GM23338 (cell line): ENCODE measurements at regions not wholly inside any gene's neighbourhood (a gene's known extent, or its start where the extent isn't known, plus 50 kb on each side); places are given as distances from the start of the nearest gene placed in this dataset.

Source experiments
- ATAC-seq: fragments of 200-7000 bp; cut with Tn5 transposase; 3 replicates; pipeline ENCODE4 v1.9.1; 2020
- DNase-seq: peaks from one replicate; pipeline ENCODE4 v3.0.0-alpha.2; 2015; ENCODE audit warnings: low spot score
- H2AFZ ChIP-seq: fragments of 200-600 bp; sonication (generic); 2 replicates; pipeline ENCODE4 v1.8.0; 2016; ENCODE audit warnings: antibody characterized with exemption, mild to moderate bottlenecking, moderate library complexity
- H3F3A ChIP-seq: fragments of 200-600 bp; sonication (generic); replicated peaks from 2 replicates; pipeline ENCODE4 v1.8.0; 2017; ENCODE audit warnings: antibody characterized with exemption, mixed run types, low read depth
- H3K27ac ChIP-seq: fragments of 200-600 bp; sonication (generic); 2 replicates; pipeline ENCODE4 v1.6.1; 2016; ENCODE audit warnings: low read depth
- H3K27me3 ChIP-seq: fragments of 200-600 bp; sonication (generic); 2 replicates; pipeline ENCODE4 v1.8.0; 2016; ENCODE audit warnings: mild to moderate bottlenecking, mixed run types, moderate library complexity; ENCODE audit not compliant: insufficient read depth
- H3K36me3 ChIP-seq: fragments of 200-600 bp; sonication (generic); 2 replicates; pipeline ENCODE4 v1.8.0; 2016; ENCODE audit warnings: mild to moderate bottlenecking; ENCODE audit not compliant: insufficient read depth
- H3K4me1 ChIP-seq: fragments of 200-600 bp; sonication (generic); 2 replicates; pipeline ENCODE4 v1.8.0; 2016; ENCODE audit warnings: mild to moderate bottlenecking, moderate library complexity; ENCODE audit not compliant: insufficient read depth
- H3K4me2 ChIP-seq: fragments of 200-600 bp; sonication (generic); 2 replicates; pipeline ENCODE4 v1.7.1; 2017; ENCODE audit warnings: mixed run types
- H3K4me3 ChIP-seq: fragments of 200-600 bp; sonication (generic); 2 replicates; pipeline ENCODE4 v1.6.1; 2016; ENCODE audit warnings: mixed run types
- H3K79me2 ChIP-seq: fragments of 200-600 bp; sonication (generic); replicated peaks from 2 replicates; pipeline ENCODE4 v1.8.0; 2017; ENCODE audit warnings: mild to moderate bottlenecking; ENCODE audit not compliant: insufficient read depth
- H3K9me2 ChIP-seq: fragments of 200-600 bp; sonication (generic); 2 replicates; pipeline ENCODE4 v1.8.0; 2017; ENCODE audit not compliant: insufficient read depth
- H4K20me1 ChIP-seq: fragments of 200-600 bp; sonication (generic); replicated peaks from 2 replicates; pipeline ENCODE4 v1.8.0; 2017; ENCODE audit warnings: mild to moderate bottlenecking; ENCODE audit not compliant: insufficient read depth
- H3K27ac Mint-ChIP-seq: 2 replicates; pipeline ENCODE4 v1.8.0; 2020; ENCODE audit warnings: inconsistent platforms, mild to moderate bottlenecking, moderate library complexity, mixed read lengths
- H3K27me3 Mint-ChIP-seq: 3 replicates; pipeline ENCODE4 v1.8.0; 2022; ENCODE audit warnings: low read depth, mild to moderate bottlenecking, moderate library complexity, mixed read lengths, inconsistent platforms; ENCODE audit not compliant: insufficient read depth, poor library complexity
- H3K36me3 Mint-ChIP-seq: 3 replicates; pipeline ENCODE4 v1.8.0; 2021; ENCODE audit warnings: low read depth, mild to moderate bottlenecking, inconsistent platforms, moderate library complexity, mixed read lengths
- H3K4me1 Mint-ChIP-seq: 3 replicates; pipeline ENCODE4 v1.8.0; 2020; ENCODE audit warnings: mild to moderate bottlenecking, inconsistent platforms, mixed read lengths
- H3K4me3 Mint-ChIP-seq: 3 replicates; pipeline ENCODE4 v1.8.0; 2021; ENCODE audit warnings: moderate library complexity, mild to moderate bottlenecking, inconsistent platforms, mixed read lengths
- H3K9me3 Mint-ChIP-seq: 3 replicates; pipeline ENCODE4 v1.8.0; 2020; ENCODE audit warnings: moderate library complexity, mild to moderate bottlenecking, inconsistent platforms, mixed read lengths
- CREB1 ChIP-seq: fragments of 250-450 bp; sonication (Bioruptor Pico); IDR thresholded peaks from 2 replicates; pipeline ENCODE4 v1.5.0; 2020; ENCODE audit warnings: low read depth, mild to moderate bottlenecking, moderate library complexity
- EZH2 ChIP-seq: fragments of 200-600 bp; sonication (generic); IDR thresholded peaks from one replicate; pipeline ENCODE4 v1.8.0; 2017; ENCODE audit warnings: antibody characterized with exemption, mild to moderate bottlenecking, low read depth; ENCODE audit not compliant: unreplicated experiment
- EZH2phosphoT487 ChIP-seq: fragments of 200-600 bp; sonication (generic); IDR thresholded peaks from one replicate; pipeline ENCODE4 v1.8.1; 2018; ENCODE audit warnings: antibody characterized with exemption; ENCODE audit not compliant: unreplicated experiment
- JUNB ChIP-seq: IDR thresholded peaks from one replicate; pipeline ENCODE4 v1.6.1; 2016; ENCODE audit warnings: antibody characterized with exemption; ENCODE audit not compliant: unreplicated experiment
- NANOG ChIP-seq: IDR thresholded peaks from 2 replicates; pipeline ENCODE4 v1.6.1; 2016; ENCODE audit warnings: antibody characterized with exemption, borderline replicate concordance
- POLR2AphosphoS5 ChIP-seq: IDR thresholded peaks from 2 replicates; pipeline ENCODE4 v1.6.1; 2016; ENCODE audit warnings: antibody characterized with exemption, low read depth
- STAT1 ChIP-seq: IDR thresholded peaks from one replicate; pipeline ENCODE4 v1.6.1; 2016; ENCODE audit warnings: antibody characterized with exemption; ENCODE audit not compliant: unreplicated experiment
- ZNF114 ChIP-seq: fragments of 250-450 bp; sonication (Bioruptor Pico); IDR thresholded peaks from 2 replicates; pipeline ENCODE4 v1.5.0; 2020; ENCODE audit warnings: mild to moderate bottlenecking, moderate library complexity
- ZNF331 ChIP-seq: fragments of 250-450 bp; sonication (Bioruptor Pico); IDR thresholded peaks from 2 replicates; pipeline ENCODE4 v1.5.0; 2020; ENCODE audit warnings: low read depth, mild to moderate bottlenecking, moderate library complexity
- TF ChIP-seq, protein P1 (sequence below): IDR thresholded peaks from 2 replicates; pipeline ENCODE4 v1.6.1; 2016; ENCODE audit warnings: antibody characterized with exemption
- TF ChIP-seq, protein P2 (sequence below): fragments of 250-450 bp; sonication (Bioruptor Pico); IDR thresholded peaks from 2 replicates; pipeline ENCODE4 v1.5.0; 2020; ENCODE audit warnings: mild to moderate bottlenecking, moderate library complexity
- TF ChIP-seq, protein P3 (sequence below): IDR thresholded peaks from one replicate; pipeline ENCODE4 v1.6.1; 2018; ENCODE audit warnings: antibody characterized with exemption; ENCODE audit not compliant: unreplicated experiment
- TF ChIP-seq, protein P4 (sequence below), 2 experiments: fragments of 200-600 bp in 1 of 2; sonication (generic) in 1 of 2; conservative IDR thresholded peaks; 2 replicates each; pipeline versions ENCODE4 v1.5.1 to v1.6.1; 2016 to 2017; ENCODE audit warnings: antibody characterized with exemption in 2 of 2, low read depth in 2 of 2, mild to moderate bottlenecking in 2 of 2, moderate library complexity in 1 of 2

DNA sequence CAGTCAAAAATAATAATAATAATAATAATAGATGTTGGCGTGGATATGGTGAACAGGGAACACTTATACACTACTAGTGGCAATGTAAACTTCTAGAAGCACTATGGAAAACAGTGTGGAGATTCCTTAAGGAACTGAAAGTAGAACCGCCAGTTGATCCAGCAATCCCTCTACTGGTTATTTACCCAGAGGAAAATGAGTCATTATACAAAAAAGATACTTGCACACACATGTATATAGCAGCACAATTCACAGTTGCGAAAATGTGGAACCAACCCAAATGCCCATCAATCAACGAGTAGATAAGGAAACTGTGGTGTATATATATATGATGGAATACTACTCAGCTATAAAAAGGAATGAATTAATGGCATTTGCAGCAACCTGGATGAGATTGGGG lies 176.0 kb downstream of the PLPP3 start:
- Histone ChIP-seq H3K4me3 (no peak overlapping the region), H3F3A (no peaks in the 10 kb centered on the region), H3K27ac (no peak overlapping the region), H3K4me1 (no peaks in the 10 kb centered on the region), H3K27me3 (no peaks in the 10 kb centered on the region), H3K9me2 (peaks cover 15% of the 10 kb centered on the region), H2AFZ (no peak overlapping the region), H3K79me2 (no peaks in the 10 kb centered on the region), H3K36me3 (no peaks in the 10 kb centered on the region), H4K20me1 (no peaks in the 10 kb centered on the region), H3K4me2 (no peak overlapping the region)
- TF ChIP-seq ZNF331 (no peak), STAT1 (no peak), JUNB (no peak), NANOG (no peak), EZH2 (no peak), CREB1 (CRISPR knock-in tag) (no peak), POLR2AphosphoS5 (no peak), ZNF114 (CRISPR knock-in tag) (no peak), EZH2phosphoT487 (no peak)
- TF ChIP-seq, protein P1, sequence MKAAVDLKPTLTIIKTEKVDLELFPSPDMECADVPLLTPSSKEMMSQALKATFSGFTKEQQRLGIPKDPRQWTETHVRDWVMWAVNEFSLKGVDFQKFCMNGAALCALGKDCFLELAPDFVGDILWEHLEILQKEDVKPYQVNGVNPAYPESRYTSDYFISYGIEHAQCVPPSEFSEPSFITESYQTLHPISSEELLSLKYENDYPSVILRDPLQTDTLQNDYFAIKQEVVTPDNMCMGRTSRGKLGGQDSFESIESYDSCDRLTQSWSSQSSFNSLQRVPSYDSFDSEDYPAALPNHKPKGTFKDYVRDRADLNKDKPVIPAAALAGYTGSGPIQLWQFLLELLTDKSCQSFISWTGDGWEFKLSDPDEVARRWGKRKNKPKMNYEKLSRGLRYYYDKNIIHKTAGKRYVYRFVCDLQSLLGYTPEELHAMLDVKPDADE, result no peak
- TF ChIP-seq, protein P2, sequence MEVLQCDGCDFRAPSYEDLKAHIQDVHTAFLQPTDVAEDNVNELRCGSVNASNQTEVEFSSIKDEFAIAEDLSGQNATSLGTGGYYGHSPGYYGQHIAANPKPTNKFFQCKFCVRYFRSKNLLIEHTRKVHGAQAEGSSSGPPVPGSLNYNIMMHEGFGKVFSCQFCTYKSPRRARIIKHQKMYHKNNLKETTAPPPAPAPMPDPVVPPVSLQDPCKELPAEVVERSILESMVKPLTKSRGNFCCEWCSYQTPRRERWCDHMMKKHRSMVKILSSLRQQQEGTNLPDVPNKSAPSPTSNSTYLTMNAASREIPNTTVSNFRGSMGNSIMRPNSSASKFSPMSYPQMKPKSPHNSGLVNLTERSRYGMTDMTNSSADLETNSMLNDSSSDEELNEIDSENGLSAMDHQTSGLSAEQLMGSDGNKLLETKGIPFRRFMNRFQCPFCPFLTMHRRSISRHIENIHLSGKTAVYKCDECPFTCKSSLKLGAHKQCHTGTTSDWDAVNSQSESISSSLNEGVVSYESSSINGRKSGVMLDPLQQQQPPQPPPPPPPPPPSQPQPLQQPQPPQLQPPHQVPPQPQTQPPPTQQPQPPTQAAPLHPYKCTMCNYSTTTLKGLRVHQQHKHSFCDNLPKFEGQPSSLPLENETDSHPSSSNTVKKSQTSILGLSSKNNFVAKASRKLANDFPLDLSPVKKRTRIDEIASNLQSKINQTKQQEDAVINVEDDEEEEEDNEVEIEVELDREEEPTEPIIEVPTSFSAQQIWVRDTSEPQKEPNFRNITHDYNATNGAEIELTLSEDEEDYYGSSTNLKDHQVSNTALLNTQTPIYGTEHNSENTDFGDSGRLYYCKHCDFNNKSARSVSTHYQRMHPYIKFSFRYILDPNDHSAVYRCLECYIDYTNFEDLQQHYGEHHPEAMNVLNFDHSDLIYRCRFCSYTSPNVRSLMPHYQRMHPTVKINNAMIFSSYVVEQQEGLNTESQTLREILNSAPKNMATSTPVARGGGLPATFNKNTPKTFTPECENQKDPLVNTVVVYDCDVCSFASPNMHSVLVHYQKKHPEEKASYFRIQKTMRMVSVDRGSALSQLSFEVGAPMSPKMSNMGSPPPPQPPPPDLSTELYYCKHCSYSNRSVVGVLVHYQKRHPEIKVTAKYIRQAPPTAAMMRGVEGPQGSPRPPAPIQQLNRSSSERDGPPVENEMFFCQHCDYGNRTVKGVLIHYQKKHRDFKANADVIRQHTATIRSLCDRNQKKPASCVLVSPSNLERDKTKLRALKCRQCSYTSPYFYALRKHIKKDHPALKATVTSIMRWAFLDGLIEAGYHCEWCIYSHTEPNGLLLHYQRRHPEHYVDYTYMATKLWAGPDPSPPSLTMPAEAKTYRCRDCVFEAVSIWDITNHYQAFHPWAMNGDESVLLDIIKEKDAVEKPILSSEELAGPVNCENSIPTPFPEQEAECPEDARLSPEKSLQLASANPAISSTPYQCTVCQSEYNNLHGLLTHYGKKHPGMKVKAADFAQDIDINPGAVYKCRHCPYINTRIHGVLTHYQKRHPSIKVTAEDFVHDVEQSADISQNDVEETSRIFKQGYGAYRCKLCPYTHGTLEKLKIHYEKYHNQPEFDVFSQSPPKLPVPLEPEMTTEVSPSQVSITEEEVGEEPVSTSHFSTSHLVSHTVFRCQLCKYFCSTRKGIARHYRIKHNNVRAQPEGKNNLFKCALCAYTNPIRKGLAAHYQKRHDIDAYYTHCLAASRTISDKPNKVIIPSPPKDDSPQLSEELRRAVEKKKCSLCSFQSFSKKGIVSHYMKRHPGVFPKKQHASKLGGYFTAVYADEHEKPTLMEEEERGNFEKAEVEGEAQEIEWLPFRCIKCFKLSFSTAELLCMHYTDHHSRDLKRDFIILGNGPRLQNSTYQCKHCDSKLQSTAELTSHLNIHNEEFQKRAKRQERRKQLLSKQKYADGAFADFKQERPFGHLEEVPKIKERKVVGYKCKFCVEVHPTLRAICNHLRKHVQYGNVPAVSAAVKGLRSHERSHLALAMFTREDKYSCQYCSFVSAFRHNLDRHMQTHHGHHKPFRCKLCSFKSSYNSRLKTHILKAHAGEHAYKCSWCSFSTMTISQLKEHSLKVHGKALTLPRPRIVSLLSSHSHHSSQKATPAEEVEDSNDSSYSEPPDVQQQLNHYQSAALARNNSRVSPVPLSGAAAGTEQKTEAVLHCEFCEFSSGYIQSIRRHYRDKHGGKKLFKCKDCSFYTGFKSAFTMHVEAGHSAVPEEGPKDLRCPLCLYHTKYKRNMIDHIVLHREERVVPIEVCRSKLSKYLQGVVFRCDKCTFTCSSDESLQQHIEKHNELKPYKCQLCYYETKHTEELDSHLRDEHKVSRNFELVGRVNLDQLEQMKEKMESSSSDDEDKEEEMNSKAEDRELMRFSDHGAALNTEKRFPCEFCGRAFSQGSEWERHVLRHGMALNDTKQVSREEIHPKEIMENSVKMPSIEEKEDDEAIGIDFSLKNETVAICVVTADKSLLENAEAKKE, result no peak
- TF ChIP-seq, protein P3, sequence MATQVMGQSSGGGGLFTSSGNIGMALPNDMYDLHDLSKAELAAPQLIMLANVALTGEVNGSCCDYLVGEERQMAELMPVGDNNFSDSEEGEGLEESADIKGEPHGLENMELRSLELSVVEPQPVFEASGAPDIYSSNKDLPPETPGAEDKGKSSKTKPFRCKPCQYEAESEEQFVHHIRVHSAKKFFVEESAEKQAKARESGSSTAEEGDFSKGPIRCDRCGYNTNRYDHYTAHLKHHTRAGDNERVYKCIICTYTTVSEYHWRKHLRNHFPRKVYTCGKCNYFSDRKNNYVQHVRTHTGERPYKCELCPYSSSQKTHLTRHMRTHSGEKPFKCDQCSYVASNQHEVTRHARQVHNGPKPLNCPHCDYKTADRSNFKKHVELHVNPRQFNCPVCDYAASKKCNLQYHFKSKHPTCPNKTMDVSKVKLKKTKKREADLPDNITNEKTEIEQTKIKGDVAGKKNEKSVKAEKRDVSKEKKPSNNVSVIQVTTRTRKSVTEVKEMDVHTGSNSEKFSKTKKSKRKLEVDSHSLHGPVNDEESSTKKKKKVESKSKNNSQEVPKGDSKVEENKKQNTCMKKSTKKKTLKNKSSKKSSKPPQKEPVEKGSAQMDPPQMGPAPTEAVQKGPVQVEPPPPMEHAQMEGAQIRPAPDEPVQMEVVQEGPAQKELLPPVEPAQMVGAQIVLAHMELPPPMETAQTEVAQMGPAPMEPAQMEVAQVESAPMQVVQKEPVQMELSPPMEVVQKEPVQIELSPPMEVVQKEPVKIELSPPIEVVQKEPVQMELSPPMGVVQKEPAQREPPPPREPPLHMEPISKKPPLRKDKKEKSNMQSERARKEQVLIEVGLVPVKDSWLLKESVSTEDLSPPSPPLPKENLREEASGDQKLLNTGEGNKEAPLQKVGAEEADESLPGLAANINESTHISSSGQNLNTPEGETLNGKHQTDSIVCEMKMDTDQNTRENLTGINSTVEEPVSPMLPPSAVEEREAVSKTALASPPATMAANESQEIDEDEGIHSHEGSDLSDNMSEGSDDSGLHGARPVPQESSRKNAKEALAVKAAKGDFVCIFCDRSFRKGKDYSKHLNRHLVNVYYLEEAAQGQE, result no peak
- TF ChIP-seq, protein P4, sequence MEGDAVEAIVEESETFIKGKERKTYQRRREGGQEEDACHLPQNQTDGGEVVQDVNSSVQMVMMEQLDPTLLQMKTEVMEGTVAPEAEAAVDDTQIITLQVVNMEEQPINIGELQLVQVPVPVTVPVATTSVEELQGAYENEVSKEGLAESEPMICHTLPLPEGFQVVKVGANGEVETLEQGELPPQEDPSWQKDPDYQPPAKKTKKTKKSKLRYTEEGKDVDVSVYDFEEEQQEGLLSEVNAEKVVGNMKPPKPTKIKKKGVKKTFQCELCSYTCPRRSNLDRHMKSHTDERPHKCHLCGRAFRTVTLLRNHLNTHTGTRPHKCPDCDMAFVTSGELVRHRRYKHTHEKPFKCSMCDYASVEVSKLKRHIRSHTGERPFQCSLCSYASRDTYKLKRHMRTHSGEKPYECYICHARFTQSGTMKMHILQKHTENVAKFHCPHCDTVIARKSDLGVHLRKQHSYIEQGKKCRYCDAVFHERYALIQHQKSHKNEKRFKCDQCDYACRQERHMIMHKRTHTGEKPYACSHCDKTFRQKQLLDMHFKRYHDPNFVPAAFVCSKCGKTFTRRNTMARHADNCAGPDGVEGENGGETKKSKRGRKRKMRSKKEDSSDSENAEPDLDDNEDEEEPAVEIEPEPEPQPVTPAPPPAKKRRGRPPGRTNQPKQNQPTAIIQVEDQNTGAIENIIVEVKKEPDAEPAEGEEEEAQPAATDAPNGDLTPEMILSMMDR (conservative IDR thresholded peaks at IDR 0.05; ENCODE audit: low read depth in 2 of 2), result no peak
- no peak overlapping the region for H3K27ac Mint-ChIP-seq
- no peaks in the 10 kb centered on the region for H3K9me3 Mint-ChIP-seq
- no peak for DNase-seq
- H3K4me3 Mint-ChIP-seq, result no peak overlapping the region
- H3K36me3 Mint-ChIP-seq, result no peaks in the 10 kb centered on the region
- peaks cover 3% of the 10 kb centered on the region; the same call in 1 of the 3 replicates for H3K4me1 Mint-ChIP-seq
- no peaks in the 10 kb centered on the region for H3K27me3 Mint-ChIP-seq
- no peak for ATAC-seq
